ENCODE measurements at regions not wholly inside any gene's neighbourhood (a gene's known extent, or its start where the extent isn't known, plus 50 kb on each side); places are given as distances from the start of the nearest gene placed in this dataset.
"Not testable (repeated sequence)": the region's sequence is repeated elsewhere in the genome, so short reads cannot be mapped to it uniquely, and the experiment has no call there.

DNA sequence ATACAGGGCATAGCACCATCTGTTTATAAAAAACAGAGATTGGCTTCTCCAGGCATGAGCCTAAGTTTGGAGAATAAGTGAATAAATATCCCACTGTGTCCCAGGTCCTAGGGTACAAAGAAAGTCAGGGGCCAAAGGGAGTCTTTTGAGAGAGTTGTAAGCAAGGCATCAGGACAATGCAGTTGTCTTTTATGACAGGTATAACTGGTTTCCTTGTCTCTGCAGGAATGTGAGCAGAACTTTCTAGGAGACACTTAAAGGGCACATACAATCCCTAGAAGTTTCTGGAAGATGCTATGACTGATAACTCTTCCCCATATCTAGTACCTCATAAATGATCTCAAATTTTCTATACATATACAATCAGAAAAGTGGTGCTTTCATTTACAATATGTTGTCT is 245.6 kb upstream of the RGMB start:
- DNase-seq, result no peak

- no peak for DNase-seq
Observed at GRCh38 chr5:98529321-98529720, 244.1 kb upstream of the RGMB start.

DNA sequence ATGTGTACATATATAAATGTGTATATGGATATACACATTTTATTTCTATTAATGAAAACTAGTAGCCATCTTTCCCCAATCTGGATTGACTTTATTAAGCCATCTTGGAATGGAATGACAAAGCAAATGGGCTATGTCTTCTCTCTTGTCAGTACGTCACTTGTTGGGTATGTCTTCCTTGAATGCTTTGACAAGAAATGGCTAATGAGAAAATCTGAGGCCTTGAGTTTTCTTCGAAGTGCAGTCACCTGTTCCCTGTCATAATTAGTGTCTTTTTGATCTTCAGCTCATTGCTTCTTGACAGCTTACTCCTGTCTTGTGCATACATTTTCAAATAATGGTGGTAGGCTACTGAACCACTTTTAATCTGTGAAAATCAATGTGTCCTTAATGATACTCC is 243.2 kb upstream of the RGMB start:
- DNase-seq, result no peak

DNA sequence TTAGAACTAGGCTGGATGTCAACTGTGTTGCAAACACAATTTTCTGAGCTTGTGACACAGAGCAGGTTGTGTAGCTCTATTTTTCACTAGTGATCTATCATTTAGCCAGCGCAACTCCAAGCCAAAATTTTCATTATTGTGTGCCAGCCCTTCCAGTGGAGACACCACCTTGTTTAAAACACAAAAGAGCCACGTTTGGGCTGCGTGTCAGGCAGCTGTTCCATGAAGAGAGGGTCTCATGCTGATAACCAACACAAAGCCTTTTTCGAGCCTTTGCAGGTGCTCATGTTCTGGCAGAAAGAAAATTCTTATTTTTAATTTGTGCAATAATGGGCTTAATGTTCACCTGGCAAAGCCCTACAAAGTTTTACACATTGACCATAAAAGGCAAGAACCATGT is 237.6 kb upstream of the RGMB start:
- DNase-seq, result no peak

DNA sequence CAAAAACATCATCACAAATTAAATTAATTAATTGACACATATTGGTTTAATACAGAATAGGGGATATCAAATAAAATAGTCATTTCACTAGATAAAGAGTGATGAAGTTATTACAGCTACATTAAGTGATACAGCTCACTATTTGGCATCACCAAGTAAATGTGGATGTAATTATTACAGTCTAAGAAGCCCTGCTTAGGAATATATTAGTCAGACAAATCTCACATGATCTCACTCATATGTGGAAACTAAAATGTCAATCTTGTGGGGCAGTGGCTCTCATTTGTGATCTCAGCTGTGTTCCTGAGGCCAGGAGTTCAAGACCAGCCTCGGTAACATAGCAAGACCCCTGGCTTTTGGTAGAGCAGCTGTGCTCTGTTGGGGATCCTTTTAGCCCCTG is 233.4 kb upstream of the RGMB start:
- no peak for DNase-seq

DNA sequence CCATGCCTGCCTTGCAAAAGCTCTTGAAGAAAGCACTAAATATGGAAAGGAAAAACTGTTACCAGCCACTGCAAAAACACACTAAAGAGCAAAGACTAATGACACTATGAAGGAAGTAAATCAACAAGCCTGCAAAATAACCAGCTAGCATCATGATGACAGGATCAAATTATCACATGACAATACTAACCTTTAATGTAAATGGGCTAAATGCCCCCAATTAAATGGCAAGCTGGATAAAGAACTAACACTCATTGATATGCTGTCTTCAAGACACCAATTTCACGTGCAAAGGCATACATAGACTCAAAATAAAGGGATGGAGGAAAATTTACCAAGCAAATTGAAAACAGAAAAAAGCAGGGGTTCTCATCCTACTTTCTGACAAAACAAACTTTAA is 231.8 kb upstream of the RGMB start:
- DNase-seq, result no peak

GRCh38 chr5:98543490-98543889 is 230.0 kb upstream of the RGMB start:
- no peak for DNase-seq

GRCh38 chr5:98546924-98547323 is 226.5 kb upstream of the RGMB start:
- not testable (repeated sequence) for DNase-seq

DNA sequence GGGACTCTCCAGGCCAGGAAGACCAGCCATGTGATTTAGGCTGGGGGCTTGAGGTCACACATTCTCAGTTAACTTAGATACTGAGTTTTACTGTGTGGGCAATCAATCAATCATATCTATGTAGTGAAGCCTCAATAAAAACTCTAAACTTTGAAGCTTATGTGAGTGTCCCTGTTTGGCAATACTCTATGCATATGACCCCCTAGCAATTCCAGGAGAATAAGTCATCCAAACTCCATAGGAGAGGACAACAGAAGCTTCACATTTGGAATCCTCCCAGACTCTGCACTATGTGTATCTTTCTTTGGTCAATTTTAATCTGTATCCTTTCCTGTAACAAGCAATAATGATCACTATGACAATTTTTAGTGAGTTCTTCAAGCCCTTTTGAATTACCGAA is 216.8 kb upstream of the RGMB start:
- no peak for DNase-seq

- no peak for DNase-seq
Observed at GRCh38 chr5:98557916-98558315, 215.5 kb upstream of the RGMB start.

GRCh38 chr5:98563885-98564653 is 209.4 kb upstream of the RGMB start:
- no peak for DNase-seq

DNA sequence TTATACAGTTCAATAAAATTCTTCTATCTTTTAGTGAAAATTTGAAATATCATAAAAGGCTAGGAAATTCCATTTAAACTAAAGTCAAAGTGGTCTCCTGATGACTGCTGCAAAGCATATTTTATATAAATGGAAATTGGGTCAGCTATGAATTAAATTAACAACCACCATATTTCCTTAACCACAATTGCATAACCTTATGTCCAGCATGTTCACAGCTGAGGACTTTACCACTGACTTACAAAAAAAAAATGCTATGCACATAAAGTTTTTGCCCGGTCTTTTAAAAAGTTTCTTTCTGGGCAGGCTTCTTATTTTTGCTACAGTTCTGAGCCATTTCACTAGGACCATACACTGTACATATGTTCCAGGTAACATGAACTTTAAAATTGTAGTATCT is 208.6 kb upstream of the RGMB start:
- no peak for DNase-seq

DNA sequence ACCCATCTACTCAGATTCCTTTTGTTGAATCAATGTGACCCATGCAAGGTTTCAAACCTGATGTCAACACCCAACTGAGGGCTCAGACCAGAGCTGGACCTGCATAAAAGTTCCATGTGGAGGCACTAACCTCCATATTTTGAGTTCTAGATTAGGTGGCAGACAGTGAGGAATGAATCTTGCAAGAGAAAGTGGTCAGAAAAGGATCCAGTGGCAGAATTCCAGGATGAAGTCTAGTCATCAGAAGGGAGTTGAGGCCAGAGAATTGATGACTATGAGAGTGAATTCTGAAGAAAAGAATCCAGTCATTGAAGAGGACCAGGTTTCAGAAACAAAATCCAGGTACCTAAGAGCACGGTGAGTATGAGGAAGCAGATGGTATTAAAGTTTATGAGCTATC is 205.1 kb upstream of the RGMB start:
- no peak for DNase-seq

- DNase-seq, result no peak
Observed at GRCh38 chr5:98569288-98569687, 204.2 kb upstream of the RGMB start.

GRCh38 chr5:98570010-98570409 is 203.5 kb upstream of the RGMB start:
- no peak for DNase-seq

DNA sequence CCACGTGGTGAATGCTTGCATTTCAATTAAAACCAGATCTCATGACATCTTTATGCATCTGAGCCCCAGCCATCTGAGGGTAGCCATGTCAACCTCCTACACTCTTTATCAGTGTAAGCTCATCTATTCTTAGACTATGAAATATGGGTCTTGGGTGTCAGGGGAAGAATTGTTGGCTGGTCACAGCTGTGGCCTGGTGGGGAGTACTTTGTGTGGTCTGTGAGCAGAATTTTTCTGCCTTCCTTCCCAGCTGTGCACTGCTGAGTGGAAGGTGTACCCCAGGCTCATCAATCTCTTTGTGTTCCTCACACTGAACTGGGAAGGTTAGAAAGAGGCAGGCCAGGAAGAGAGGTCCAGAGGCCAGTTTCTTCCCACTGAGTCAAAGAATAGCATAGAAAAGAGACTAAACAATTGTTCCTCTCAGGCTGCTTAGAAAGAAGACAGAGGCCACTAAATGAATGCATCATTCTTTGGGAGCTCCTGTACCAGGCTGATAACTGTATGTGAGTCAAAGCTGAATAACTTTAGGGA is 202.7 kb upstream of the RGMB start:
- DNase-seq, result no peak

DNA sequence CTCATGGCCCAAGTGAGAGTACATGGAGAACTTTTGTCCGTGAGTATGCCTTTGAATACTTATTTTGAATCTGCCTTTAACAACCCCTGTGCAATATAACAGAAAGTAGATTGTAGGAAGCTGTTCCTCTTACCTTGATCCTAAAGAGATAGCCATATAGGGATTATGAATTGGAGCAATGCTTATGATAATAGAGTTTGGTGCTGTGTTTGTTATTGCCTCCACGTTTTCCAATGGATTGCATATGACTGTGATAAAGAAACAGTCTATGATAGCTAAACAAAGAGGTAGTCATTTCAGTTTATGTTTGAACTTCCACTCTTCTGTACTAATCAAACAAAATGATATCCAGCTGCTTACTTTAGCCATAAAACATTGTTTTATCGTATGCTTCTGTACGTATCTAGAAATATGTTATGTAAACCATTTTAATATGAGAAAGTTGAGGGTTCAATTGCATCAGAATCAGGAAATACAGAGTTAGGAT is 199.6 kb upstream of the RGMB start:
- no peak for DNase-seq

GRCh38 chr5:98576275-98576674 is 197.2 kb upstream of the RGMB start:
- no peak for DNase-seq

DNA sequence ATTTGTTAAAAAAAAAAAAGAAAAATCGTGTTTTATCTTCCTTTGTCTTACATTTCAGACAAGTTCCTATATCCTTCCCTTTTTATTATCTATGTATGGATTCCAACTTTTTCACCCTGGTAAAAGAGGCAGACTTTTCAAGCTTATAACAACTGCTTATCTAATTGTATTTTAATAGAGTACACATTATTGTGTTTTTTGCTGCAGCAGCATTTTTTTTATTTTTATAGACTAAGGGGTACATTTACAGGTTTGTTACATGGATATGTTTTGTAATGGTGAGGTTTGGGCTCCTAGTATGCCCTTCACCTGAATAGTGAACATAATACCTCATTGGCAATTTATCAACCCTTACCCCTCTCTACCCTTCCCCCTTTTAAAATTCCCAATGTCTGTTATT is 195.0 kb upstream of the RGMB start:
- no peak for DNase-seq

- no peak for DNase-seq
Observed at GRCh38 chr5:98581112-98581997, 192.1 kb upstream of the RGMB start.

GRCh38 chr5:98583586-98583985 is 189.9 kb upstream of the RGMB start:
- DNase-seq, result no peak

GRCh38 chr5:98585661-98586310 is 187.7 kb upstream of the RGMB start:
- DNase-seq, result no peak

- DNase-seq, result no peak
Observed at GRCh38 chr5:98586581-98586980, 186.9 kb upstream of the RGMB start.

All from stimulated activated CD4-positive, alpha-beta T cell treated with anti-CD3 and anti-CD28 coated beads, Interleukin-4, amount 100 ng/mL, for 24 hours (primary cell).